ENCODE measurements at regions not wholly inside any gene's neighbourhood (a gene's known extent, or its start where the extent isn't known, plus 50 kb on each side); places are given as distances from the start of the nearest gene placed in this dataset.
"Not testable (repeated sequence)": the region's sequence is repeated elsewhere in the genome, so short reads cannot be mapped to it uniquely, and the experiment has no call there.

- Histone ChIP-seq H3K27ac (ENCODE audit: low read length) (no peak overlapping the region), H3K36me3 (ENCODE audit: control insufficient read depth, insufficient read depth, low read length) (no peaks in the 10 kb centered on the region), H3K4me1 (ENCODE audit: control insufficient read depth, insufficient read depth, low read length) (0 out of 2 replicates have a peak, but pooled peaks cover 1% of the 10 kb centered on the region), H3K9me3 (ENCODE audit: control insufficient read depth, insufficient read depth, low read length) (no peaks in the 10 kb centered on the region), H3K27me3 (ENCODE audit: control insufficient read depth, insufficient read depth, low read length) (no peaks in the 10 kb centered on the region), H3K4me3 (ENCODE audit: low read length) (no peak overlapping the region)
- no peak for DNase-seq (ENCODE audit: low read depth, low spot score)
- WGBS (ENCODE audit: insufficient coverage, insufficient read length), result no CpG with 5 or more reads among the region's 2 CpGs
These were observed 246.6 kb downstream of the HAPSTR1 start for GRCh38 chr16:9338068-9338467.

GRCh38 chr16:9338510-9338909, 247.1 kb downstream of the HAPSTR1 start:
- Histone ChIP-seq H3K4me1 (ENCODE audit: control insufficient read depth, insufficient read depth, low read length) (0 out of 2 replicates have a peak, but pooled peaks cover 2% of the 10 kb centered on the region), H3K27me3 (ENCODE audit: control insufficient read depth, insufficient read depth, low read length) (no peaks in the 10 kb centered on the region), H3K9me3 (ENCODE audit: control insufficient read depth, insufficient read depth, low read length) (no peaks in the 10 kb centered on the region), H3K4me3 (ENCODE audit: low read length) (no peak overlapping the region), H3K27ac (ENCODE audit: low read length) (no peak overlapping the region), H3K36me3 (ENCODE audit: control insufficient read depth, insufficient read depth, low read length) (no peaks in the 10 kb centered on the region)
- WGBS (ENCODE audit: insufficient coverage, insufficient read length), result no CpG with 5 or more reads among the region's 4 CpGs
- no peak for DNase-seq (ENCODE audit: low read depth, low spot score)

GRCh38 chr16:9340526-9341256, 249.2 kb downstream of the HAPSTR1 start:
- Histone ChIP-seq H3K36me3 (ENCODE audit: control insufficient read depth, insufficient read depth, low read length) (no peaks in the 10 kb centered on the region), H3K27me3 (ENCODE audit: control insufficient read depth, insufficient read depth, low read length) (no peaks in the 10 kb centered on the region), H3K9me3 (ENCODE audit: control insufficient read depth, insufficient read depth, low read length) (no peaks in the 10 kb centered on the region), H3K27ac (ENCODE audit: low read length) (no peak overlapping the region), H3K4me3 (ENCODE audit: low read length) (no peak overlapping the region), H3K4me1 (ENCODE audit: control insufficient read depth, insufficient read depth, low read length) (0 out of 2 replicates have a peak, but pooled peaks cover 2% of the 10 kb centered on the region)
- WGBS (ENCODE audit: insufficient coverage, insufficient read length), result no CpG with 5 or more reads among the region's 15 CpGs
- DNase-seq (ENCODE audit: low read depth, low spot score), result no peak

- H3K4me3 ChIP-seq (ENCODE audit: low read length), result no peak overlapping the region
- no CpG with 5 or more reads among the region's 6 CpGs for WGBS (ENCODE audit: insufficient coverage, insufficient read length)
- no peaks in the 10 kb centered on the region for H3K36me3 ChIP-seq (ENCODE audit: control insufficient read depth, insufficient read depth, low read length)
- DNase-seq (ENCODE audit: low read depth, low spot score), result no peak
- no peaks in the 10 kb centered on the region for H3K9me3 ChIP-seq (ENCODE audit: control insufficient read depth, insufficient read depth, low read length)
- no peaks in the 10 kb centered on the region for H3K27me3 ChIP-seq (ENCODE audit: control insufficient read depth, insufficient read depth, low read length)
- 0 out of 2 replicates have a peak, but pooled peaks cover 2% of the 10 kb centered on the region for H3K4me1 ChIP-seq (ENCODE audit: control insufficient read depth, insufficient read depth, low read length)
- no peak overlapping the region for H3K27ac ChIP-seq (ENCODE audit: low read length)
These were observed 251.8 kb downstream of the HAPSTR1 start for GRCh38 chr16:9343276-9343675.

- Histone ChIP-seq H3K4me3 (ENCODE audit: low read length) (no peak overlapping the region), H3K27me3 (ENCODE audit: control insufficient read depth, insufficient read depth, low read length) (no peaks in the 10 kb centered on the region), H3K4me1 (ENCODE audit: control insufficient read depth, insufficient read depth, low read length) (0 out of 2 replicates have a peak, but pooled peaks cover 2% of the 10 kb centered on the region), H3K27ac (ENCODE audit: low read length) (no peak overlapping the region), H3K9me3 (ENCODE audit: control insufficient read depth, insufficient read depth, low read length) (no peaks in the 10 kb centered on the region), H3K36me3 (ENCODE audit: control insufficient read depth, insufficient read depth, low read length) (no peaks in the 10 kb centered on the region)
- WGBS (ENCODE audit: insufficient coverage, insufficient read length), result no CpG with 5 or more reads among the region's 4 CpGs
- DNase-seq (ENCODE audit: low read depth, low spot score), result no peak
These were observed 253.1 kb downstream of the HAPSTR1 start for GRCh38 chr16:9344508-9344907.

GRCh38 chr16:9345046-9345445, 253.6 kb downstream of the HAPSTR1 start:
- H3K27ac ChIP-seq (ENCODE audit: low read length), result no peak overlapping the region
- WGBS (ENCODE audit: insufficient coverage, insufficient read length), result no CpG with 5 or more reads among the region's 9 CpGs

GRCh38 chr16:9345880-9346279, 254.4 kb downstream of the HAPSTR1 start:
- DNase-seq (ENCODE audit: low read depth, low spot score), result no peak
- no peaks in the 10 kb centered on the region for H3K27me3 ChIP-seq (ENCODE audit: control insufficient read depth, insufficient read depth, low read length)
- H3K4me3 ChIP-seq (ENCODE audit: low read length), result no peak overlapping the region
- no CpG with 5 or more reads among the region's 1 CpG for WGBS (ENCODE audit: insufficient coverage, insufficient read length)
- H3K27ac ChIP-seq (ENCODE audit: low read length), result no peak overlapping the region
- no peaks in the 10 kb centered on the region for H3K9me3 ChIP-seq (ENCODE audit: control insufficient read depth, insufficient read depth, low read length)
- no peaks in the 10 kb centered on the region for H3K36me3 ChIP-seq (ENCODE audit: control insufficient read depth, insufficient read depth, low read length)
- 0 out of 2 replicates have a peak, but pooled peaks cover 2% of the 10 kb centered on the region for H3K4me1 ChIP-seq (ENCODE audit: control insufficient read depth, insufficient read depth, low read length)

More at GRCh38 chr16:9345046-9345445, 253.6 kb downstream of the HAPSTR1 start:
- H3K4me1 ChIP-seq (ENCODE audit: control insufficient read depth, insufficient read depth, low read length), result 0 out of 2 replicates have a peak, but pooled peaks cover 2% of the 10 kb centered on the region
- no peaks in the 10 kb centered on the region for H3K9me3 ChIP-seq (ENCODE audit: control insufficient read depth, insufficient read depth, low read length)
- no peaks in the 10 kb centered on the region for H3K36me3 ChIP-seq (ENCODE audit: control insufficient read depth, insufficient read depth, low read length)
- H3K27me3 ChIP-seq (ENCODE audit: control insufficient read depth, insufficient read depth, low read length), result no peaks in the 10 kb centered on the region
- no peak overlapping the region for H3K4me3 ChIP-seq (ENCODE audit: low read length)
- DNase-seq (ENCODE audit: low read depth, low spot score), result no peak

GRCh38 chr16:9348912-9349311, 257.5 kb downstream of the HAPSTR1 start:
- Histone ChIP-seq H3K4me1 (ENCODE audit: control insufficient read depth, insufficient read depth, low read length) (no peaks in the 10 kb centered on the region), H3K27me3 (ENCODE audit: control insufficient read depth, insufficient read depth, low read length) (no peaks in the 10 kb centered on the region), H3K4me3 (ENCODE audit: low read length) (no peak overlapping the region), H3K36me3 (ENCODE audit: control insufficient read depth, insufficient read depth, low read length) (no peaks in the 10 kb centered on the region), H3K27ac (ENCODE audit: low read length) (no peak overlapping the region), H3K9me3 (ENCODE audit: control insufficient read depth, insufficient read depth, low read length) (no peaks in the 10 kb centered on the region)
- DNase-seq (ENCODE audit: low read depth, low spot score), result no peak

- WGBS (ENCODE audit: insufficient coverage, insufficient read length), result no CpG with 5 or more reads among the region's 8 CpGs
- H3K27ac ChIP-seq (ENCODE audit: low read length); H3K9me3 ChIP-seq (ENCODE audit: control insufficient read depth, insufficient read depth, low read length); H3K27me3 ChIP-seq (ENCODE audit: control insufficient read depth, insufficient read depth, low read length); H3K4me3 ChIP-seq (ENCODE audit: low read length); DNase-seq (ENCODE audit: low read depth, low spot score); H3K36me3 ChIP-seq (ENCODE audit: control insufficient read depth, insufficient read depth, low read length); H3K4me1 ChIP-seq (ENCODE audit: control insufficient read depth, insufficient read depth, low read length): not testable (repeated sequence)
These were observed 258.0 kb downstream of the HAPSTR1 start for GRCh38 chr16:9349373-9349960.

GRCh38 chr16:9350119-9350799, 258.8 kb downstream of the HAPSTR1 start:
- not testable (repeated sequence) for H3K36me3 ChIP-seq (ENCODE audit: control insufficient read depth, insufficient read depth, low read length); H3K4me1 ChIP-seq (ENCODE audit: control insufficient read depth, insufficient read depth, low read length); H3K4me3 ChIP-seq (ENCODE audit: low read length); DNase-seq (ENCODE audit: low read depth, low spot score); H3K27ac ChIP-seq (ENCODE audit: low read length); H3K27me3 ChIP-seq (ENCODE audit: control insufficient read depth, insufficient read depth, low read length); H3K9me3 ChIP-seq (ENCODE audit: control insufficient read depth, insufficient read depth, low read length)
- WGBS (ENCODE audit: insufficient coverage, insufficient read length), result no CpG with 5 or more reads among the region's 39 CpGs
